ENCODE measurements at regions not wholly inside any gene's neighbourhood (a gene's known extent, or its start where the extent isn't known, plus 50 kb on each side); places are given as distances from the start of the nearest gene placed in this dataset.

- intact Hi-C loops (cut with DNase I) = no loop called here
- no peak overlapping the region for H3K4me3 ChIP-seq
Observed at GRCh38 chrX:79300856-79301255, 66.3 kb downstream of the ITM2A start.

GRCh38 chrX:79290596-79290995 lies 76.5 kb downstream of the ITM2A start:
- H3K4me1 ChIP-seq = no peaks in the 10 kb centered on the region
- H3K4me3 ChIP-seq = no peak overlapping the region
- H3K36me3 ChIP-seq = no peaks in the 10 kb centered on the region
- intact Hi-C loops (cut with DNase I) = no loop called here
- no peak overlapping the region for H3K27ac ChIP-seq
- WGBS, 2 donors = 44% methylated on average over 2 of the region's 3 CpGs; no CpG with 5 or more reads in 1 of the 2 donors
- TF ChIP-seq POLR2A (IDR thresholded peaks at IDR 0.05) (no peak), CTCF (IDR thresholded peaks at IDR 0.05) (no peak)
- no peaks in the 10 kb centered on the region for H3K27me3 ChIP-seq
- DNase-seq = no peak
- H3K9me3 ChIP-seq = no peaks in the 10 kb centered on the region

More at GRCh38 chrX:79300856-79301255, 66.3 kb downstream of the ITM2A start:
- H3K36me3 ChIP-seq = no peaks in the 10 kb centered on the region
- TF ChIP-seq CTCF (IDR thresholded peaks at IDR 0.05) (no peak), POLR2A (IDR thresholded peaks at IDR 0.05) (no peak)
- no peaks in the 10 kb centered on the region for H3K9me3 ChIP-seq
- no peak for DNase-seq
- WGBS, 2 donors = 58 to 69% methylated on average over 2 of the region's 2 CpGs
- H3K27me3 ChIP-seq = no peaks in the 10 kb centered on the region
- H3K4me1 ChIP-seq = no peaks in the 10 kb centered on the region
- H3K27ac ChIP-seq = no peak overlapping the region

- WGBS, 2 donors = 73% methylated on average over 3 of the region's 3 CpGs; no CpG with 5 or more reads in 1 of the 2 donors
- Histone ChIP-seq H3K27me3 (no peaks in the 10 kb centered on the region), H3K9me3 (no peaks in the 10 kb centered on the region), H3K4me3 (no peak overlapping the region), H3K4me1 (no peaks in the 10 kb centered on the region), H3K36me3 (no peaks in the 10 kb centered on the region), H3K27ac (no peak overlapping the region)
- intact Hi-C loops (cut with DNase I) = no loop called here
- no peak for DNase-seq
- TF ChIP-seq CTCF (IDR thresholded peaks at IDR 0.05) = no peak
- TF ChIP-seq POLR2A (IDR thresholded peaks at IDR 0.05) = no peak
Observed at GRCh38 chrX:79288733-79289132, 78.4 kb downstream of the ITM2A start.

GRCh38 chrX:79287724-79288123 lies 79.4 kb downstream of the ITM2A start:
- WGBS, 2 donors = 72 to 80% methylated on average over 1 of the region's 1 CpG
- no peaks in the 10 kb centered on the region for H3K36me3 ChIP-seq
- H3K27me3 ChIP-seq = no peaks in the 10 kb centered on the region
- DNase-seq = no peak
- H3K4me3 ChIP-seq = no peak overlapping the region
- H3K4me1 ChIP-seq = no peaks in the 10 kb centered on the region
- TF ChIP-seq POLR2A (IDR thresholded peaks at IDR 0.05) (no peak), CTCF (IDR thresholded peaks at IDR 0.05) (no peak)
- intact Hi-C loops (cut with DNase I) = no loop called here
- no peak overlapping the region for H3K27ac ChIP-seq
- no peaks in the 10 kb centered on the region for H3K9me3 ChIP-seq

GRCh38 chrX:79281775-79282174 lies 85.4 kb downstream of the ITM2A start:
- intact Hi-C loops (cut with DNase I) = no loop called here
- no CpG with 5 or more reads among the region's 1 CpG for WGBS, 2 donors
- Histone ChIP-seq H3K4me3 (no peak overlapping the region), H3K36me3 (no peaks in the 10 kb centered on the region), H3K4me1 (no peaks in the 10 kb centered on the region), H3K27me3 (no peaks in the 10 kb centered on the region), H3K9me3 (no peaks in the 10 kb centered on the region), H3K27ac (no peak overlapping the region)
- DNase-seq = no peak
- TF ChIP-seq POLR2A (IDR thresholded peaks at IDR 0.05) (no peak), CTCF (IDR thresholded peaks at IDR 0.05) (no peak)

Measured in esophagus squamous epithelium (tissue), 5 donors.